GM12878 (cell line): ENCODE measurements at regions not wholly inside any gene's neighbourhood (a gene's known extent, or its start where the extent isn't known, plus 50 kb on each side); places are given as distances from the start of the nearest gene placed in this dataset.

Source experiments
- MEF2B ChIP-seq: fragments of 450-650 bp; IDR thresholded peaks from 2 replicates; pipeline ENCODE4 v1.6.1; 2018; ENCODE audit warnings: mild to moderate bottlenecking, moderate library complexity; ENCODE audit not compliant: partially characterized antibody, poor library complexity, severe bottlenecking
- PML ChIP-seq: IDR thresholded peaks from 2 replicates; pipeline ENCODE4 v1.6.1; 2012; ENCODE audit warnings: low read length, inconsistent platforms
- SMC3 ChIP-seq: IDR thresholded peaks from 2 replicates; pipeline ENCODE4 v1.6.1; 2011; ENCODE audit warnings: low read length, improper control_type of control experiment, borderline replicate concordance
- STAT1 ChIP-seq: fragments of 450-650 bp; conservative IDR thresholded peaks from 2 replicates; pipeline ENCODE4 v1.6.1; 2014; ENCODE audit warnings: antibody characterized with exemption, mild to moderate bottlenecking
- STAT3 ChIP-seq: IDR thresholded peaks from 2 replicates; pipeline ENCODE4 v1.6.1; 2011; ENCODE audit warnings: low read depth, low read length, improper control_type of control experiment
- TF ChIP-seq, protein P1 (sequence below): fragments of 450-650 bp; IDR thresholded peaks from 2 replicates; pipeline ENCODE4 v1.6.1; 2018; ENCODE audit warnings: mild to moderate bottlenecking, low read depth, moderate library complexity; ENCODE audit not compliant: partially characterized antibody
- TF ChIP-seq, protein P2 (sequence below): fragments of 450-650 bp; IDR thresholded peaks from 2 replicates; pipeline ENCODE4 v1.6.1; 2017; ENCODE audit warnings: mild to moderate bottlenecking
- TF ChIP-seq, protein P3 (sequence below): fragments of 150-350 bp; IDR thresholded peaks from 2 replicates; pipeline ENCODE4 v1.6.1; 2014; ENCODE audit warnings: mild to moderate bottlenecking, low read depth, low read length

GRCh38 chr14:44803239-44803905 lies 158.4 kb downstream of the KLHL28 start (continued):
- TF ChIP-seq, protein P1, sequence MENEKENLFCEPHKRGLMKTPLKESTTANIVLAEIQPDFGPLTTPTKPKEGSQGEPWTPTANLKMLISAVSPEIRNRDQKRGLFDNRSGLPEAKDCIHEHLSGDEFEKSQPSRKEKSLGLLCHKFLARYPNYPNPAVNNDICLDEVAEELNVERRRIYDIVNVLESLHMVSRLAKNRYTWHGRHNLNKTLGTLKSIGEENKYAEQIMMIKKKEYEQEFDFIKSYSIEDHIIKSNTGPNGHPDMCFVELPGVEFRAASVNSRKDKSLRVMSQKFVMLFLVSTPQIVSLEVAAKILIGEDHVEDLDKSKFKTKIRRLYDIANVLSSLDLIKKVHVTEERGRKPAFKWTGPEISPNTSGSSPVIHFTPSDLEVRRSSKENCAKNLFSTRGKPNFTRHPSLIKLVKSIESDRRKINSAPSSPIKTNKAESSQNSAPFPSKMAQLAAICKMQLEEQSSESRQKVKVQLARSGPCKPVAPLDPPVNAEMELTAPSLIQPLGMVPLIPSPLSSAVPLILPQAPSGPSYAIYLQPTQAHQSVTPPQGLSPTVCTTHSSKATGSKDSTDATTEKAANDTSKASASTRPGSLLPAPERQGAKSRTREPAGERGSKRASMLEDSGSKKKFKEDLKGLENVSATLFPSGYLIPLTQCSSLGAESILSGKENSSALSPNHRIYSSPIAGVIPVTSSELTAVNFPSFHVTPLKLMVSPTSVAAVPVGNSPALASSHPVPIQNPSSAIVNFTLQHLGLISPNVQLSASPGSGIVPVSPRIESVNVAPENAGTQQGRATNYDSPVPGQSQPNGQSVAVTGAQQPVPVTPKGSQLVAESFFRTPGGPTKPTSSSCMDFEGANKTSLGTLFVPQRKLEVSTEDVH = no peak
- TF ChIP-seq STAT3 = no peak
- no peak for TF ChIP-seq STAT1
- no peak for TF ChIP-seq PML
- TF ChIP-seq, protein P2, sequence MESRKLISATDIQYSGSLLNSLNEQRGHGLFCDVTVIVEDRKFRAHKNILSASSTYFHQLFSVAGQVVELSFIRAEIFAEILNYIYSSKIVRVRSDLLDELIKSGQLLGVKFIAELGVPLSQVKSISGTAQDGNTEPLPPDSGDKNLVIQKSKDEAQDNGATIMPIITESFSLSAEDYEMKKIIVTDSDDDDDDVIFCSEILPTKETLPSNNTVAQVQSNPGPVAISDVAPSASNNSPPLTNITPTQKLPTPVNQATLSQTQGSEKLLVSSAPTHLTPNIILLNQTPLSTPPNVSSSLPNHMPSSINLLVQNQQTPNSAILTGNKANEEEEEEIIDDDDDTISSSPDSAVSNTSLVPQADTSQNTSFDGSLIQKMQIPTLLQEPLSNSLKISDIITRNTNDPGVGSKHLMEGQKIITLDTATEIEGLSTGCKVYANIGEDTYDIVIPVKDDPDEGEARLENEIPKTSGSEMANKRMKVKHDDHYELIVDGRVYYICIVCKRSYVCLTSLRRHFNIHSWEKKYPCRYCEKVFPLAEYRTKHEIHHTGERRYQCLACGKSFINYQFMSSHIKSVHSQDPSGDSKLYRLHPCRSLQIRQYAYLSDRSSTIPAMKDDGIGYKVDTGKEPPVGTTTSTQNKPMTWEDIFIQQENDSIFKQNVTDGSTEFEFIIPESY = no peak
- peak; percentile 24 for TF ChIP-seq MEF2B
- peak; percentile 52; the same call in 1 of the 2 replicates for TF ChIP-seq SMC3
- TF ChIP-seq, protein P3, sequence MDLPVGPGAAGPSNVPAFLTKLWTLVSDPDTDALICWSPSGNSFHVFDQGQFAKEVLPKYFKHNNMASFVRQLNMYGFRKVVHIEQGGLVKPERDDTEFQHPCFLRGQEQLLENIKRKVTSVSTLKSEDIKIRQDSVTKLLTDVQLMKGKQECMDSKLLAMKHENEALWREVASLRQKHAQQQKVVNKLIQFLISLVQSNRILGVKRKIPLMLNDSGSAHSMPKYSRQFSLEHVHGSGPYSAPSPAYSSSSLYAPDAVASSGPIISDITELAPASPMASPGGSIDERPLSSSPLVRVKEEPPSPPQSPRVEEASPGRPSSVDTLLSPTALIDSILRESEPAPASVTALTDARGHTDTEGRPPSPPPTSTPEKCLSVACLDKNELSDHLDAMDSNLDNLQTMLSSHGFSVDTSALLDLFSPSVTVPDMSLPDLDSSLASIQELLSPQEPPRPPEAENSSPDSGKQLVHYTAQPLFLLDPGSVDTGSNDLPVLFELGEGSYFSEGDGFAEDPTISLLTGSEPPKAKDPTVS = no peak
- TF ChIP-seq, all 136 proteins: peak for 4
